OCI-LY3 (cell line): ENCODE measurements at regions not wholly inside any gene's neighbourhood (a gene's known extent, or its start where the extent isn't known, plus 50 kb on each side); places are given as distances from the start of the nearest gene placed in this dataset.

ENCODE experiments used
- CTCF ChIP-seq: fragments of 200-600, 300-600 bp; sonication (generic); IDR thresholded peaks from 2 replicates; pipeline ENCODE4 v1.5.1; 2014; ENCODE audit warnings: antibody characterized with exemption, low read length, low read depth
- EZH2phosphoT487 ChIP-seq: fragments of 200-600 bp; shearing (Covaris generic); IDR thresholded peaks from 2 replicates; pipeline ENCODE4 v1.6.1; 2018; ENCODE audit warnings: antibody characterized with exemption, mixed run types, low read depth

- TF ChIP-seq CTCF (no peak), EZH2phosphoT487 (no peak)
These were observed 483.6 kb upstream of the EPHA6 start for GRCh38 chr3:96330795-96331194.
